ENCODE measurements at regions not wholly inside any gene's neighbourhood (a gene's known extent, or its start where the extent isn't known, plus 50 kb on each side); places are given as distances from the start of the nearest gene placed in this dataset.

- TF ChIP-seq TARDBP (IDR thresholded peaks at IDR 0.05), result no peak
- no peak for TF ChIP-seq FOXK2 (IDR thresholded peaks at IDR 0.05)
- no peak for TF ChIP-seq L3MBTL2 (conservative IDR thresholded peaks at IDR 0.05)
- TF ChIP-seq SP1 (IDR thresholded peaks at IDR 0.05), result no peak
- TF ChIP-seq ZNF384 (IDR thresholded peaks at IDR 0.05), result no peak
- no peak for TF ChIP-seq HDGF (IDR thresholded peaks at IDR 0.05; ENCODE audit: borderline replicate concordance)
- no peak for TF ChIP-seq LEF1 (IDR thresholded peaks at IDR 0.05; ENCODE audit: borderline replicate concordance)
- no peak for TF ChIP-seq BHLHE40 (IDR thresholded peaks at IDR 0.05; ENCODE audit: borderline replicate concordance)
- no peak for TF ChIP-seq FOXA1 (IDR thresholded peaks at IDR 0.05)
- no peak for TF ChIP-seq ELF4 (IDR thresholded peaks at IDR 0.05)
- no peak for TF ChIP-seq SUZ12 (IDR thresholded peaks at IDR 0.05)
- no peak for TF ChIP-seq NFRKB (IDR thresholded peaks at IDR 0.05)
Measured at GRCh38 chr4:177023951-177024350, 231.2 kb upstream of the VEGFC start.

Measured in HEK293T (cell line).